ENCODE measurements at regions not wholly inside any gene's neighbourhood (a gene's known extent, or its start where the extent isn't known, plus 50 kb on each side); places are given as distances from the start of the nearest gene placed in this dataset.

- no peak for TF ChIP-seq ZNF777 (tag by site-specific recombination; IDR thresholded peaks at IDR 0.05; ENCODE audit: borderline replicate concordance)
- TF ChIP-seq REST (tag by site-specific recombination; IDR thresholded peaks at IDR 0.05) = no peak
- no peak for TF ChIP-seq ZNF214 (tag by site-specific recombination; IDR thresholded peaks at IDR 0.05; ENCODE audit: borderline replicate concordance)
- TF ChIP-seq CTCF (tag by site-specific recombination; IDR thresholded peaks at IDR 0.05) = no peak
- no peak for TF ChIP-seq ZNF121 (tag by site-specific recombination; IDR thresholded peaks at IDR 0.05)
- no peak for TF ChIP-seq ZNF398 (tag by site-specific recombination; IDR thresholded peaks at IDR 0.05)
- TF ChIP-seq ZBTB10 (tag by site-specific recombination; IDR thresholded peaks at IDR 0.05) = no peak
Measured at GRCh38 chr16:9508328-9508936, 417.0 kb downstream of the HAPSTR1 start.
